HG02623 (cell line): ENCODE measurements at regions not wholly inside any gene's neighbourhood (a gene's known extent, or its start where the extent isn't known, plus 50 kb on each side); places are given as distances from the start of the nearest gene placed in this dataset.
"Not testable (repeated sequence)": the region's sequence is repeated elsewhere in the genome, so short reads cannot be mapped to it uniquely, and the experiment has no call there.

Experiments
- ATAC-seq: cut with Tn5 transposase; IDR thresholded peaks from one replicate; pipeline ENCODE4 v1.9.1; 2021; ENCODE audit warnings: moderate library complexity; ENCODE audit not compliant: unreplicated experiment

DNA sequence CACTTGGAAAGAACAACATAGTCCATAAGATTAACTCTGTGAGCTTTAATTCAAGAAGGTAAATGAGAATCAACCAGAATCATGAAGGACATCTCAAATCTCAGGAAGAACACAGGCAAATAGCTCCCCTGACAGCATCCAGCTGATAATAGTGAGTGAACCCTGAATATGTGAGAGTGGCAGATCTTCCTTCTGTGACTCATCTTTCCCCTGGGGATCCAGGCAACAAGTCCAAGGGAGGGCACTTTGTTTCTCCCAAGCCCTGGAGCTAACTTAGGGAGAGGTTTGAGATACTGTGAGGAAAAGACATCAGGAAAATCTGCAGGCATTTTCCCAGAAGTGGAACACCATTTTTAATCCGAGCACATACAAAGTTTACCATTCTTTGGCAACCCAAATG, 763.9 kb upstream of the MGAT4C start:
- ATAC-seq = no peak

DNA sequence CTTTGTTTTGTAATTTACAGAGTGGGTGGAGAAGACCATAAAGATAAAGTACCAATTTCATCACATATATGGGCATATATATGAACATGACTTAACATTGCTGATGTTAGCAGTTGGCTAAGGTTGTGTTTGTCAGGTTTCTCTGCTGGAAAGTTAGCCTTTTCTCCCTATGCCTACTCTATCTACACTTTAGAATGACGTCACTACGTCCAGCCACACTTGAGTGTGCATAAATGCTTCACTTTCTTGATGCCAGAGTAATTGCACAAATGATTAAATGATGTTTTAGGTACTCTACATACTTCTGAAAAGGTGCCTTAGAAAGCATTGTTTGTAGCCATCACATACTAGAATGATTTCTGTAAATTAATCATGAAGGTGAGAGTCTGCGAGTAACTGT, 759.2 kb upstream of the MGAT4C start:
- ATAC-seq = no peak

DNA sequence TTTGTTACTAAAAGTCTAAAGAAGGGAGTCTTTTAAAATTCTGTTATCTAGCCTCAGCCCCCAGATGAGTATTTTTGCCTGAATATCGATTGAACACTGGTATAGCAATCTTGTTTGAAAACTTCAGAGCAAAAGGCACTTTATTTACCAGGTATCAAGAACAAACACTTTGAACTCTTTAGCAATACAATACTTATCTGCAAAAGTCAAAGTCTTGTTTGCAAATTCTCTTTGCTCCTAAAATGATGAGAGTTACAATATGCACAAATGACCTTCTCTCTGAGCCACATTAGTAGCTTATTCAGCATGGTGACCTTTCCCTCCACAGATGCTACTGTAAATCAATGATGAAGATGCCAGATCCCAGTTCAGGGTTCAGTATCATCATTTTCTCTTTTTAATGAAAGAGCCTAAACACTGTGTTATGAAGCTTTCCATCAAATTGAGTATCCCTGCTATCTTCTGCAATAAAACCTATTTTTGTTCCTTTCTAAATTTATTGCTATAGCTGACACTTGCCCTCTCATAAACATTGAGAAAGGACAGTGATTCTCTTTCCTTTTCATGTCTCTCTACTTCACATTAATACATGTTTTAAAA, 752.7 kb upstream of the MGAT4C start:
- no peak for ATAC-seq

DNA sequence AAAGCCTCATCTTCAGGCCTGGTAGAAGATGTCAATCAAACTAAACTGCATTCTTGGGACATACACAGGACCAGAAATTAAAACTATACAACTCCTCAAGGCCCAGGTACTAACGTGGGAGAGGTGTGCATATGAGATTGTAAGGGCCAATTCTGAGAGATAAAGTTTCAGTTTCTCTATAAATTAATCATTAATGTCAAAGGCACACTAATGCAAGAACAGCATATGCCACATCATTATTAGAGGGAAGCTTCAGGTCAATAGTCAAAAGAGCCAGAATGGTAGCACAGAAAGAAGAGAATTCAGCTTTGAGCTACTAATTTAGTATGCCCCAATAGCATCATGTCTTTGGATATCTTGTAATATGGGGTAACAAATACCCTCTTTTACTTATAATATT, 744.9 kb upstream of the MGAT4C start:
- ATAC-seq = no peak

DNA sequence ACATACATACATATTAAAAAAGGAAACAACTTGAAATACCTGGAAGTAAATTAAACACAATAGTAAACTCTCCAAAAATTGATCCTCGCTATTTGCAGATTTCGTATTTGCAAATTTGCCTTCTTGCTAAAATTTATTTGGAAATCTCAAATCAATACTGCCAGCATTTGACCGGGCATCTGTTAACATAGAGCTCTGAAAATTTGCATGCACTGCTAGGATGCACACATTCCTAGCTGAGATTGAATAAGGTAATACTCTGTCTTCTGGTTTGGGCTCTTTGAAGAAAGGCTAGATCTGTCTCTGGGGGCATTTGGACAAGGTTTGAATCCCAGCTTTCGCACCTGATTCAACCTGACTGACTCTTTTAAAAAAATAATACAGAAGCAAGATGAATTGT, 729.1 kb upstream of the MGAT4C start:
- ATAC-seq = no peak

DNA sequence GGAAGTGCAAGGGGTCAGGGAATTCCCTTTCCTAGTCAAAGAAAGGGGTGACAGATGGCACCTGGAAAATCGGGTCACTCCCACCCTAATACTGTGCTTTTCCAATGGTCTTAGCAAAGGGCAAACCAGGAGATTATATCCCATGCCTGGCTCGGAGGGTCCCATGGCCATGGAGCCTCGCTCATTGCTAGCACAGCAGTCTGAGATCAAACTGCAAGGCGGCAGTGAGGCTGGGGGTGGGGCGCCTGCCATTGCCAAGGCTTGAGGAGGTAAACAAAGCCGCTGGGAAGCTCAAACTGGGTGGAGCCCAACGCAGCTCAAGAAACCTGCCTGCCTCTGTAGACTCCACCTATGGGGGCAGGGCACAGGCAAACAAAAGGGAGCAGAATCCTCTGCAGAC, 714.4 kb upstream of the MGAT4C start:
- ATAC-seq = not testable (repeated sequence)

DNA sequence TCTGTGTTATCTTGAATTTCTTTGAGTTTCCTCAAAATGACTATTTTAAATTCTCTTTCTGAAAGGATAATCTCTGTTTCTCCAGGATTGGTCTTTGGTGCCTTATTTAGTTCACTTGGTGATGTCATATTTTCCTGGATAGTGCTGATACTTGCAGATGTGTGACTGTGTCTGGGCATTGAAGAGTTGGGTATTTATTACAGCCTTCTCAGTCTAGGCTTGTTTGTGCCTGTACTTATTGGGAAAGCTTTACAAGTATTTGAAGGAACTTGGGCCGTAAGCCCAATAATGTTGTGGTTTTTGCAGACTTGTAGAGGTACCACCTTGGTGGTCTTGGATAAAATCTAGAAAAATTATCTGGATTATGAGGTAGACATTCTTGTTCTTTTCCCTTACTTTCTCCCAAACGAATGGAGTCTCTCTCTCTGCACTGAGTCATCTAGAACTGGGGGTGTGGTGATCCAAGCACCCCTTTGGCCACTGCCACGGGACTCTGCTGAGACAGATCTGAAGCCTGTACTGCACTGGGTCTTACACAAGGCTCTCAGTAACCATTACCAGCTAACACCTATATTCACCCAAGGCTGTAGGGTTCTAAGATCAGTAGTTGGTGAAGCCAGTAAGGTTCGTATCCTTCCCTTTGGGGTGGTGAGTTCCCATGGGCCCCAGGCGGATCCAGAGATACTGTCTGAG, 703.7 kb upstream of the MGAT4C start:
- ATAC-seq = no peak

DNA sequence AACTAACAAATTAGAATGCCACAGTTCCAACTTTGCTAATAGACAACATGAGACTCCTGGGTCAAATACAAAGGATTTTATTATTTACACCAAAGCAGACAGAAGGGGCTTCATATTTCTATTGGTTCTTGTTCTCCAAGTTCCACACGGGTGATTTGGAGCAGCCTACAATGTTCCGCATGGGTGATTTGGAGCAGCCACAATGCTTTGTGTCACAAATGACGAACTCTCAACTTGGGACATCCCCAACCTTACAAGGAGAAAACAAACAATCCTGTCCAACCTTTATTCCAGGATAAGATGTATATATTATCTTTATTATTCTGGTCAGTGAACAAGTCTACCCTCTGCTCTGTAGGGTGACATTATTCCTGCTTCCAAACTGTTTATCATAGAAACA, 694.3 kb upstream of the MGAT4C start:
- no peak for ATAC-seq

DNA sequence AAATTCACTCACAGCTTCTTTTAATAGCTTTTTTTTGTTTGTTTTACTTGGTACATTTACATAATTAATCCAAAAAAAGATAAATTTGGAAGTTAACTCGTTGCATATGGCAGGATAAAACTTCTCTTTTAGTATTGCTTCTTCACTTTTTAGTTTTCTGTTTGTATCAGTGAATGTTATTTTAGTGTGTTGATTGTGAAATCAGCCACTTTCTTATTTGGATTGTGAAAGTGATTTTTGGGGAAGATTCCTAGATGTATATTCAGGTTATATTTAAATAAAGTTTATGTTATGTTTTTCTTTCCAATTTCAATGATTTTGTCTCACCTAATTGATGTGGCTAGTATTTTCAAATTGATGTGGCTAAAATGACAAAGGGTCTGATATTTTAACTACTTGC, 693.9 kb upstream of the MGAT4C start:
- ATAC-seq = no peak

DNA sequence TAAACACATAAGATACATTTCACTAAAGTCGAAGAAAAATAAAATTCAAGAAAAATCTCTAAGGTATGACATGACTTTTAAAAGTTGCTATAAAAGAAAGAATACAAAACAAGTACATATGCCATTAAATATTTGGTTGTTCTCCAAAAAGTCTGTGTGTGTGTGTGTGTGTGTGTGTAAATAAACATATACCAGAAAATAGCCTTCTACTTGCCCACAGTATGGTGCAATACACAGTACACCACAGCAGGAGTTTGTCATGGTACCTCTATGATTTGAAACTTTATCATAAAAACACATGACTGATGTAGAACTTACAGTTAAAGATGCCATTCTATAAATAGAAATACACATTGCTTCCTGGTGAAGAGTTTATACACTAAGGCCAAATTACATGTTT, 692.7 kb upstream of the MGAT4C start:
- ATAC-seq = no peak

DNA sequence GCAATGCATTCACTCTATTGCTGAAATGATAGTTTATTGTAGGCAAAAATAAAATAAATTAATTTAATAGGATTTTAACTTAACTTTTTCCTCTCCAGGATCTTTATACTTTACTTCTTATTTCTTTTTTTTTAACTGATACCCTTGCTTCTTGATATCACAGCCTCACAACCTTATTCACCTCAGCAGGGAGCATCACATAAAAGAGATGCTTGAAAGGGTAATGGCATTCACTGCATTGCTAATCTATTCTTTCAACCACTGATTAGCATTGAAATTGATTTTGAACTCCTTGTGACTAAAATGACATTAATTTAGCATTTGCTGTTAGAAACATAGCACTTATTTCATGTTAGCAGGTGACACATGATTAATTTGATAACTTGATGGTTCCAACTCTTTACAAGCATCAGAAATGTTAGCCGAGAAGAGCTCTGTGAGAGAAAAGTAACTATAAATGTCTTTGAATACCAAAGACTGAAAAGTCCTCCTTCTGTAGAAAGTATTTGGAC, 689.5 kb upstream of the MGAT4C start:
- no peak for ATAC-seq

DNA sequence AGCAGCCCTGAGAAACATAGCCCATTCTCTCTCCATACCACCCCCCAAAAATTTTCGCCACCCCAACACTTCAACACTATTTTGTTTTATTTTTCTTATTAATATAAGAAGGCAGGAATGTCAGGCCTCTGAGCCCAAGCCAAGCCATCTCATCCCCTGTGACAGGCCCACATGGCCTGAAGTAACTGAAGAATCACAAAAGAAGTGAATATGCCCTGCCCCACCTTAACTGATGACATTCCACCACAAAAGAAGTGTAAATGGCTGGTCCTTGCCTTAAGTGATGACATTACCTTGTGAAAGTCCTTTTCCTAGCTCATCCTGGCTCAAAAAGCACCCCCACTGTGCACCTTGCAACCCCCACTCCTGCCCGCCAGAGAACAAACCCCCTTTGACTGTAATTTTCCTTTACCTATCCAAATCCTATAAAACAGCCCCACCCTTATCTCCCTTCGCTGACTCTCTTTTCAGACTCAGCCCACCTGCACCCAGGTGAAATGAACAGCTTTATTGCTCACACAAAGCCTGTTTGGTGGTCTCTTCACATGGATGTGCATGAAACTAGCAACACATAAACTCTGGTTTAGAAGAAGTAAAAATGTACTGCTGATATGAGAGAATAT, 688.1 kb upstream of the MGAT4C start:
- not testable (repeated sequence) for ATAC-seq

DNA sequence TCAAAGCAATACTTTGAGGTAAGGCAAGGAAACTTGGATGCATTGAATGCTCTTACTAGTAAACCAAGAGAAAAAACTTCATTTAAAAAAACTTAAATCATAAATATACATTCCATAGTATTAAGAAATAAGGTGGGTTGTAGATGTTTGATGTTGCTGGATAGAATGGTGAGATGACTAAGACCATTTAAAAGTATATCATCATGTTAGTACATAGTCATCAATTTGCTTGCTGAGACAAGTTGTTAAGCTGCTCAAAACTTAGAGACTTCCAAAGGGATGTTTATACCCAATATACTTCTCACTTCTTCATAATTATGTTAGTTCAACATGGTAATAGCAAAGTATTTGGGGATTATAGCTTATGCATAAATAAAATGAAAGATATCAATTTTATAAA, 675.5 kb upstream of the MGAT4C start:
- ATAC-seq = no peak

DNA sequence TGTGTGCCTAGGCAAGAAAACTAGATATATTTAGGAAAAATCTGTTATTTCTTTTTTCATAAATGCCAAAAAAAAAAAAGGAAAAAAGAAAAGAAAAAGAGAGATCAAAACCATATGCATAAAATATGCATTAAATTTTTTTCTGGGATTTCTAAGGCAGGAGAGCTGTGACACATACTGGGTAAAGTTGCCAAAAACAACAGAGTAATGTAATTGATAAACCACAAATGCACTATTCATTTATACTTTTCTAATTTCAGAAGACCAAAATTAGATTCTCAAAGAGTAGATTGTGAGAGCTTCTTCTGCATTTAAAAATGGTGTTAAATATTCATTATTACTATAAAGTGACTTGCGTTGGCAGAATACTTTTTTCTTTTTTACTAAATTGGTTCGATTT, 673.8 kb upstream of the MGAT4C start:
- ATAC-seq = no peak

DNA sequence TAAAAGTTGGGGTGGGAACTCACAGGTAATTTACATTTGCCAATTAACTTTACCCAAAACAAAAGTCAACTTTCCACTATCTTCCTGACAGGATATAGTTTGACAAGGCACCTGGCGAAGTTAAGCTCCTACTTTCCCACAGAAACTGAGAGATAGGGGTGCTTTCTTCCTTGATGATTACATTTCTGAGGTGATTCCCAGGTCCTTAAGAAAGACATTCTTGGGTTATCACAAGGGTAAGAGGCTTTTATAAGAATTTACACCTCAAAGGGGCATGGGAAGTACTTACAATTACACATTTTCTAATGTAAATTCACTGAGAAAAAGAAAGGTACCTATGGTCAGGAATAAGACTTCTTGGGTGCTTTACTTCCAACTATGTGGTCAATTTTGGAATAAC, 660.9 kb upstream of the MGAT4C start:
- no peak for ATAC-seq

DNA sequence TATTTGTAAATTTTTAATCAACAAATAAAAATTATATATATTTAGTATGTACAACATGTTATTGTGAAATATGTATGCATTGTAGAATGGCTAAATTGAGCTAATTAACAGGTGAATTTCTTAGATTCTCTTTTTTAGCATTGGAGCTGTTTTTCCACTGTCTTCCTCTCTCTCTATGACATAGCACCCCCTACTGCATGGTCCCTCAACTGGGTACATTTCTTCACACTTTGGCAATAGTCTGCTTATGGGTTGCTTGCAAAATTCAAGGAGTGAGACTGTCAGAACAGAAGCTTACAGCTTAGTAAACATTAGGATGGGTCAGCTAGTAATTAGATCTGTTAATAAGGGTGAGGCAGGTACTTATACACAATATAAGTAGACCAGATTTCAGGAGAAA, 658.5 kb upstream of the MGAT4C start:
- no peak for ATAC-seq

DNA sequence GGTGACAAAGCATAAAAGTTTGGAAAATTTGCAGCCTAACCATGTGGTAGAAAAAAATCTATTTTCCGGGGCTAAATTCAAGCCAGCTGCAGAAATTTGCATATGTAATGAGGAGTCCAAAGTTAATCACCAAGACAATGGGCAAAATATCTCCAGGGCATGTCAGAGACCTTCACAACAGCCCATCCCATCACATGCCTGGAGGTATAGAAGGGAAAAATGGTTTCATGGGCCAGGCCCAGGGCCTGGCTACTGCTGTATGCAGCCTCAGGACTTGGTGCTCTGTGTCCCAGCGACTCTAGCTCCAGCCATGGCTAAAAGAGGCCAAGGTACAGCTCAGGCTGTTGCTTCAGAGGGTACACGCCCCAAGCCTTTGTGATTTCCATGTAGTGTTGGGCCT, 655.8 kb upstream of the MGAT4C start:
- ATAC-seq = no peak

DNA sequence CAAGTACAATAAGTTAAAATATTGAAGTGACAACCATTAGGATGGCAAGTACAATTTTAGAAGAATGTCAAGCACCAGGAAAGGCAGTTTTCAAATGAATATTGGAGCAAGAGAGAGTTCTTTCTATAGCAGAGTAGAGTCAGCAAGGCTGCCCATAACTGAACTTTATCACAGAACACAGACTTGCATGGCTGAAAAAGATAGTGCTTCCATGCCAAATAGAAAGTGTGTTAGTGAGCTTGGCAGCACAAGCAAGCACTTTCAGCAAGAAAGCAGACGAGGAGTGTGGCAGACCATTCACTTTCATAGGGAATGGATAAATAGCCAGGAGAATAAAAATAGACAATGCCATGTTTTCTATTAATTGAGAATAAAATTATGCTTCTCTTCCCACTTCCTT, 647.0 kb upstream of the MGAT4C start:
- no peak for ATAC-seq

DNA sequence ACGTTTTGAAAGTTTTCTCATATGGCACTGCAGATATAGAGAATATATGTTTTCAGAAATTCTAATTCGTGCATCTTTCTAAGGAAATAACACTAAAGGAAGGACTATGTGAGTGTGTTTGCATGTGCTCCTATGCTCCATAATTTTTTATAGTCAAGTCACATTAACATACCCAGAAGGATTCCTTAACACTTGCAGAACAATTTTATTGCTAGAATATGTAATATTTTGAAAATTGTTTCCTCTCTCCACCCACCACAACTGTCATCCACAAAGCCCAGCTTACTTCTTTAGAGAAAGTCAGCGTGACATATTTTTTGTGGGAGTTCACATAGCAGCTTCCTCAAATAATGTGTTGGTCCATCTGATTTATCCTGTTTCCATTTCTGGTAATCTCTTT, 604.6 kb upstream of the MGAT4C start:
- no peak for ATAC-seq

DNA sequence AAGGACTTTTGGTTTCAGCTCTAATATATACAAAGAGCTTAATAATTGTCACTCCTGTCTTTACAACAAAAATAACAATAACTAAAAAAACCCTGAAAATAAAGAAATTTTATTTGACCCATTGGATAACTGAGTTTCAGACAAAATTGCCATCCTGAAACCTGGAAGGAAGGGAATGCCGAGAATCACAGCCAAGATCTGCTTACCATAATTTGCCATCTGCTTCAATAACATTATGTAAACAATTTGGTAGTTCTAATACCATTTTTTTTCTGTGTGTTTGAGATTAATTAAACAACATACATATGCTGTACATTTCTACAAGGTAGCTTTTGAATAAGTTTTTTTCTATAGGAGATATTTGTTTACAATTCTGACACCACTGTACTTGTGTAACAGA, 596.3 kb upstream of the MGAT4C start:
- ATAC-seq = no peak

DNA sequence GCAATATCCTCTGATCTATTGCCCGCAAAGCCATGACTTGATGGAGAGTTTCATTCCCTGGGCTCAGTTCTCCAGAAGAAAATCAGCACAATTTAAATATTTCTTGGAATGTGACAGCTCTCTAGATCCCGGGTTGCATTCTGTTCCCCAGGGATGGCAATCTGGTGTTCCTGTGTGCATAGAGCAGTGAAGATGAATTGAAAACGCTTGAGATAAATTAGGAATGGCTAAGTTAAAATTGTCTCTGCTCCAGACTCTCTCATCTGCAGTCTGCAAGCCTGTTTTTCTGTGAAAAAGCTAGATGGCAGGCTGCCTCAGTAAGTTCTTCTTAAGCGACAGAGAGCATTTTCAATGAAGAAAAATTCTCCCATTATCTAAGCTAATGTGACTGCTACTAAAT, 582.5 kb upstream of the MGAT4C start:
- ATAC-seq = no peak

DNA sequence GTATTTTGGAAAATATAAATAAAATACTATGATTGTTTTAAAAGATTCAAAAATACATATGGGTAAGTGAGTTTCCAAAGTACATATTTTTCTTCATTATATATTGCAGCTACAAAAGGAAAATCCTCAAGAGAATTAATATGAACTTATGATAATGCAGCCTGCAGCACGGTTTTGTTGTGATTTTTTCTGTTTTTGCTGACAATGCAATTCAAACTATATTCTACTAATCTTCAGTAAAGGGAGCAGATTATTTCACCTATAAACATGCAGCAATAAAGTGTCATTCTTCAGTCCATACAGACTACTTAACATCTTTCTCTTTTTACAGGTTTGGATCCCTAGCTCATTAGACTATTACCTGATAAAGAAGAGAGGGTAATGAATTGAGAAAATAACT, 582.1 kb upstream of the MGAT4C start:
- ATAC-seq = no peak
